GM23338 (cell line): ENCODE measurements at regions not wholly inside any gene's neighbourhood (a gene's known extent, or its start where the extent isn't known, plus 50 kb on each side); places are given as distances from the start of the nearest gene placed in this dataset.

ENCODE experiments used
- ATAC-seq: fragments of 200-7000 bp; cut with Tn5 transposase; 3 replicates; pipeline ENCODE4 v1.9.1; 2020
- DNase-seq: peaks from one replicate; pipeline ENCODE4 v3.0.0-alpha.2; 2015; ENCODE audit warnings: low spot score
- H2AFZ ChIP-seq: fragments of 200-600 bp; sonication (generic); 2 replicates; pipeline ENCODE4 v1.8.0; 2016; ENCODE audit warnings: antibody characterized with exemption, mild to moderate bottlenecking, moderate library complexity
- H3F3A ChIP-seq: fragments of 200-600 bp; sonication (generic); replicated peaks from 2 replicates; pipeline ENCODE4 v1.8.0; 2017; ENCODE audit warnings: antibody characterized with exemption, mixed run types, low read depth
- H3K27ac ChIP-seq: fragments of 200-600 bp; sonication (generic); 2 replicates; pipeline ENCODE4 v1.6.1; 2016; ENCODE audit warnings: low read depth
- H3K27me3 ChIP-seq: fragments of 200-600 bp; sonication (generic); 2 replicates; pipeline ENCODE4 v1.8.0; 2016; ENCODE audit warnings: mild to moderate bottlenecking, mixed run types, moderate library complexity; ENCODE audit not compliant: insufficient read depth
- H3K36me3 ChIP-seq: fragments of 200-600 bp; sonication (generic); 2 replicates; pipeline ENCODE4 v1.8.0; 2016; ENCODE audit warnings: mild to moderate bottlenecking; ENCODE audit not compliant: insufficient read depth
- H3K4me1 ChIP-seq: fragments of 200-600 bp; sonication (generic); 2 replicates; pipeline ENCODE4 v1.8.0; 2016; ENCODE audit warnings: mild to moderate bottlenecking, moderate library complexity; ENCODE audit not compliant: insufficient read depth
- H3K4me2 ChIP-seq: fragments of 200-600 bp; sonication (generic); 2 replicates; pipeline ENCODE4 v1.7.1; 2017; ENCODE audit warnings: mixed run types
- H3K4me3 ChIP-seq: fragments of 200-600 bp; sonication (generic); 2 replicates; pipeline ENCODE4 v1.6.1; 2016; ENCODE audit warnings: mixed run types
- H3K79me2 ChIP-seq: fragments of 200-600 bp; sonication (generic); replicated peaks from 2 replicates; pipeline ENCODE4 v1.8.0; 2017; ENCODE audit warnings: mild to moderate bottlenecking; ENCODE audit not compliant: insufficient read depth
- H3K9me2 ChIP-seq: fragments of 200-600 bp; sonication (generic); 2 replicates; pipeline ENCODE4 v1.8.0; 2017; ENCODE audit not compliant: insufficient read depth
- H4K20me1 ChIP-seq: fragments of 200-600 bp; sonication (generic); replicated peaks from 2 replicates; pipeline ENCODE4 v1.8.0; 2017; ENCODE audit warnings: mild to moderate bottlenecking; ENCODE audit not compliant: insufficient read depth
- H3K27ac Mint-ChIP-seq: 2 replicates; pipeline ENCODE4 v1.8.0; 2020; ENCODE audit warnings: inconsistent platforms, mild to moderate bottlenecking, moderate library complexity, mixed read lengths
- H3K27me3 Mint-ChIP-seq: 3 replicates; pipeline ENCODE4 v1.8.0; 2022; ENCODE audit warnings: low read depth, mild to moderate bottlenecking, moderate library complexity, mixed read lengths, inconsistent platforms; ENCODE audit not compliant: insufficient read depth, poor library complexity
- H3K36me3 Mint-ChIP-seq: 3 replicates; pipeline ENCODE4 v1.8.0; 2021; ENCODE audit warnings: low read depth, mild to moderate bottlenecking, inconsistent platforms, moderate library complexity, mixed read lengths
- H3K4me1 Mint-ChIP-seq: 3 replicates; pipeline ENCODE4 v1.8.0; 2020; ENCODE audit warnings: mild to moderate bottlenecking, inconsistent platforms, mixed read lengths
- H3K4me3 Mint-ChIP-seq: 3 replicates; pipeline ENCODE4 v1.8.0; 2021; ENCODE audit warnings: moderate library complexity, mild to moderate bottlenecking, inconsistent platforms, mixed read lengths
- H3K9me3 Mint-ChIP-seq: 3 replicates; pipeline ENCODE4 v1.8.0; 2020; ENCODE audit warnings: moderate library complexity, mild to moderate bottlenecking, inconsistent platforms, mixed read lengths
- EZH2 ChIP-seq: fragments of 200-600 bp; sonication (generic); IDR thresholded peaks from one replicate; pipeline ENCODE4 v1.8.0; 2017; ENCODE audit warnings: antibody characterized with exemption, mild to moderate bottlenecking, low read depth; ENCODE audit not compliant: unreplicated experiment
- JUNB ChIP-seq: IDR thresholded peaks from one replicate; pipeline ENCODE4 v1.6.1; 2016; ENCODE audit warnings: antibody characterized with exemption; ENCODE audit not compliant: unreplicated experiment
- NANOG ChIP-seq: IDR thresholded peaks from 2 replicates; pipeline ENCODE4 v1.6.1; 2016; ENCODE audit warnings: antibody characterized with exemption, borderline replicate concordance
- STAT1 ChIP-seq: IDR thresholded peaks from one replicate; pipeline ENCODE4 v1.6.1; 2016; ENCODE audit warnings: antibody characterized with exemption; ENCODE audit not compliant: unreplicated experiment
- ZNF114 ChIP-seq: fragments of 250-450 bp; sonication (Bioruptor Pico); IDR thresholded peaks from 2 replicates; pipeline ENCODE4 v1.5.0; 2020; ENCODE audit warnings: mild to moderate bottlenecking, moderate library complexity
- TF ChIP-seq, protein P1 (sequence below), 2 experiments: fragments of 200-600 bp in 1 of 2; sonication (generic) in 1 of 2; conservative IDR thresholded peaks; 2 replicates each; pipeline versions ENCODE4 v1.5.1 to v1.6.1; 2016 to 2017; ENCODE audit warnings: antibody characterized with exemption in 2 of 2, low read depth in 2 of 2, mild to moderate bottlenecking in 2 of 2, moderate library complexity in 1 of 2
- TF ChIP-seq, protein P2 (sequence below): IDR thresholded peaks from one replicate; pipeline ENCODE4 v1.6.1; 2018; ENCODE audit warnings: antibody characterized with exemption; ENCODE audit not compliant: unreplicated experiment
- TF ChIP-seq, protein P3 (sequence below): IDR thresholded peaks from 2 replicates; pipeline ENCODE4 v1.6.1; 2016; ENCODE audit warnings: antibody characterized with exemption

DNA sequence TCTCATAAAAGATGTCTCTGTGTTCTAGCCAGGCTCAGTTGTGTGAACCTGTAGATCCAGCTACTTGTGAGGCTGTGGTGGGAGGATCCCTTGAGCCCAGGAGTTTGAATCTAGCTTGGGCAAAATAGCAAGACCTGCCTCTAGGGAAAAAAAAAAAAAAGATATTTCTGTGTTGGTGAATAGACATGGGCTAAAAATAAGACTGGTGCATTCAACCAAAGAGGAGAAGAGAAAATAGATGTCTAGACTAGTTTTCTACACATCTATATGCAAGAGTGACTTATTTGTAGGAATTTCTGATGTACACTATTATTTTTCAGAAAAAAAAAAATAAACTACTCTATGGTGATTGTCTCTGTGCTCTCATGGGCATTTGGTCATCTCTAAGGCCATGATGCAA is 555.1 kb downstream of the BCL11A start:
- H3F3A ChIP-seq = no peaks in the 10 kb centered on the region
- peaks cover 12% of the 10 kb centered on the region for H3K4me1 ChIP-seq
- TF ChIP-seq, protein P1, sequence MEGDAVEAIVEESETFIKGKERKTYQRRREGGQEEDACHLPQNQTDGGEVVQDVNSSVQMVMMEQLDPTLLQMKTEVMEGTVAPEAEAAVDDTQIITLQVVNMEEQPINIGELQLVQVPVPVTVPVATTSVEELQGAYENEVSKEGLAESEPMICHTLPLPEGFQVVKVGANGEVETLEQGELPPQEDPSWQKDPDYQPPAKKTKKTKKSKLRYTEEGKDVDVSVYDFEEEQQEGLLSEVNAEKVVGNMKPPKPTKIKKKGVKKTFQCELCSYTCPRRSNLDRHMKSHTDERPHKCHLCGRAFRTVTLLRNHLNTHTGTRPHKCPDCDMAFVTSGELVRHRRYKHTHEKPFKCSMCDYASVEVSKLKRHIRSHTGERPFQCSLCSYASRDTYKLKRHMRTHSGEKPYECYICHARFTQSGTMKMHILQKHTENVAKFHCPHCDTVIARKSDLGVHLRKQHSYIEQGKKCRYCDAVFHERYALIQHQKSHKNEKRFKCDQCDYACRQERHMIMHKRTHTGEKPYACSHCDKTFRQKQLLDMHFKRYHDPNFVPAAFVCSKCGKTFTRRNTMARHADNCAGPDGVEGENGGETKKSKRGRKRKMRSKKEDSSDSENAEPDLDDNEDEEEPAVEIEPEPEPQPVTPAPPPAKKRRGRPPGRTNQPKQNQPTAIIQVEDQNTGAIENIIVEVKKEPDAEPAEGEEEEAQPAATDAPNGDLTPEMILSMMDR (conservative IDR thresholded peaks at IDR 0.05; ENCODE audit: low read depth in 2 of 2) = no peak
- TF ChIP-seq NANOG (no peak), ZNF114 (CRISPR knock-in tag) (no peak), JUNB (no peak), EZH2 (no peak)
- TF ChIP-seq, protein P2, sequence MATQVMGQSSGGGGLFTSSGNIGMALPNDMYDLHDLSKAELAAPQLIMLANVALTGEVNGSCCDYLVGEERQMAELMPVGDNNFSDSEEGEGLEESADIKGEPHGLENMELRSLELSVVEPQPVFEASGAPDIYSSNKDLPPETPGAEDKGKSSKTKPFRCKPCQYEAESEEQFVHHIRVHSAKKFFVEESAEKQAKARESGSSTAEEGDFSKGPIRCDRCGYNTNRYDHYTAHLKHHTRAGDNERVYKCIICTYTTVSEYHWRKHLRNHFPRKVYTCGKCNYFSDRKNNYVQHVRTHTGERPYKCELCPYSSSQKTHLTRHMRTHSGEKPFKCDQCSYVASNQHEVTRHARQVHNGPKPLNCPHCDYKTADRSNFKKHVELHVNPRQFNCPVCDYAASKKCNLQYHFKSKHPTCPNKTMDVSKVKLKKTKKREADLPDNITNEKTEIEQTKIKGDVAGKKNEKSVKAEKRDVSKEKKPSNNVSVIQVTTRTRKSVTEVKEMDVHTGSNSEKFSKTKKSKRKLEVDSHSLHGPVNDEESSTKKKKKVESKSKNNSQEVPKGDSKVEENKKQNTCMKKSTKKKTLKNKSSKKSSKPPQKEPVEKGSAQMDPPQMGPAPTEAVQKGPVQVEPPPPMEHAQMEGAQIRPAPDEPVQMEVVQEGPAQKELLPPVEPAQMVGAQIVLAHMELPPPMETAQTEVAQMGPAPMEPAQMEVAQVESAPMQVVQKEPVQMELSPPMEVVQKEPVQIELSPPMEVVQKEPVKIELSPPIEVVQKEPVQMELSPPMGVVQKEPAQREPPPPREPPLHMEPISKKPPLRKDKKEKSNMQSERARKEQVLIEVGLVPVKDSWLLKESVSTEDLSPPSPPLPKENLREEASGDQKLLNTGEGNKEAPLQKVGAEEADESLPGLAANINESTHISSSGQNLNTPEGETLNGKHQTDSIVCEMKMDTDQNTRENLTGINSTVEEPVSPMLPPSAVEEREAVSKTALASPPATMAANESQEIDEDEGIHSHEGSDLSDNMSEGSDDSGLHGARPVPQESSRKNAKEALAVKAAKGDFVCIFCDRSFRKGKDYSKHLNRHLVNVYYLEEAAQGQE = no peak
- TF ChIP-seq, protein P3, sequence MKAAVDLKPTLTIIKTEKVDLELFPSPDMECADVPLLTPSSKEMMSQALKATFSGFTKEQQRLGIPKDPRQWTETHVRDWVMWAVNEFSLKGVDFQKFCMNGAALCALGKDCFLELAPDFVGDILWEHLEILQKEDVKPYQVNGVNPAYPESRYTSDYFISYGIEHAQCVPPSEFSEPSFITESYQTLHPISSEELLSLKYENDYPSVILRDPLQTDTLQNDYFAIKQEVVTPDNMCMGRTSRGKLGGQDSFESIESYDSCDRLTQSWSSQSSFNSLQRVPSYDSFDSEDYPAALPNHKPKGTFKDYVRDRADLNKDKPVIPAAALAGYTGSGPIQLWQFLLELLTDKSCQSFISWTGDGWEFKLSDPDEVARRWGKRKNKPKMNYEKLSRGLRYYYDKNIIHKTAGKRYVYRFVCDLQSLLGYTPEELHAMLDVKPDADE = no peak
- H3K27me3 ChIP-seq = no peaks in the 10 kb centered on the region
- H3K4me3 ChIP-seq = no peak overlapping the region
- no peak overlapping the region for H3K4me2 ChIP-seq
- no peaks in the 10 kb centered on the region for H3K9me3 Mint-ChIP-seq
- no peak for ATAC-seq
- H3K27me3 Mint-ChIP-seq = peaks cover 1% of the 10 kb centered on the region
- H3K27ac Mint-ChIP-seq = no peak overlapping the region
- no peaks in the 10 kb centered on the region for H4K20me1 ChIP-seq
- no peaks in the 10 kb centered on the region for H3K36me3 ChIP-seq
- H3K4me3 Mint-ChIP-seq = no peak overlapping the region
- H2AFZ ChIP-seq = no peak overlapping the region
- DNase-seq = no peak
- peaks cover 20% of the 10 kb centered on the region for H3K4me1 Mint-ChIP-seq
- H3K79me2 ChIP-seq = no peaks in the 10 kb centered on the region
- H3K9me2 ChIP-seq = peaks cover 19% of the 10 kb centered on the region; the same call in 1 of the 2 replicates
- H3K36me3 Mint-ChIP-seq = no peaks in the 10 kb centered on the region
- H3K27ac ChIP-seq = no peak overlapping the region

DNA sequence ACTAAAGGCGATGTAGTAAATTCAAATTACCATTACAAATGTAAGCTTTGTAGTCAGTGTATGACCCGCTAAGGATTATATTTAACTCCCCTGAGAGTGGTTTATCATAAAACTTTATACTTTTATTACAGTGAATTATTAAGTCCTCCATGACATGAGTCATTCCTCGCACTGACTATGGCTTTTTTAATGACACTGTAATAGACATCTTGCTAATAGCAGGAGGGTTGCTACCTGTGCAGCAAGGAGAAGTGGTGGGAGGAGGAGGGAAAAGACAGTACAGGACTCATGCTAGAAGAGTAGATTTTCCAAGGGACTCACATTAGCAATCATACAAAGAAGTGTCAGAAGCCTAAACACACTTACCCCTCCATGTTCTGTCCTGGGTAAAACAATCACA is 556.1 kb downstream of the BCL11A start:
- no peak overlapping the region for H3K27ac ChIP-seq
- DNase-seq = no peak
- H2AFZ ChIP-seq = no peak overlapping the region
- H3K79me2 ChIP-seq = no peaks in the 10 kb centered on the region
- no peaks in the 10 kb centered on the region for H3K27me3 ChIP-seq
- Mint-ChIP-seq H3K9me3 (no peaks in the 10 kb centered on the region), H3K27me3 (peaks cover 1% of the 10 kb centered on the region), H3K27ac (no peak overlapping the region), H3K4me3 (no peak overlapping the region), H3K4me1 (peaks cover 14% of the 10 kb centered on the region), H3K36me3 (no peaks in the 10 kb centered on the region)
- peaks cover 10% of the 10 kb centered on the region for H3K4me1 ChIP-seq
- H3F3A ChIP-seq = no peaks in the 10 kb centered on the region
- no peaks in the 10 kb centered on the region for H4K20me1 ChIP-seq
- H3K4me3 ChIP-seq = no peak overlapping the region
- H3K9me2 ChIP-seq = peaks cover 19% of the 10 kb centered on the region; the same call in 1 of the 2 replicates
- no peak for ATAC-seq
- H3K4me2 ChIP-seq = no peak overlapping the region
- TF ChIP-seq EZH2 = no peak
- no peak for TF ChIP-seq NANOG
- no peak for TF ChIP-seq STAT1
- no peaks in the 10 kb centered on the region for H3K36me3 ChIP-seq
